ENCODE measurements at regions not wholly inside any gene's neighbourhood (a gene's known extent, or its start where the extent isn't known, plus 50 kb on each side); places are given as distances from the start of the nearest gene placed in this dataset.

DNA sequence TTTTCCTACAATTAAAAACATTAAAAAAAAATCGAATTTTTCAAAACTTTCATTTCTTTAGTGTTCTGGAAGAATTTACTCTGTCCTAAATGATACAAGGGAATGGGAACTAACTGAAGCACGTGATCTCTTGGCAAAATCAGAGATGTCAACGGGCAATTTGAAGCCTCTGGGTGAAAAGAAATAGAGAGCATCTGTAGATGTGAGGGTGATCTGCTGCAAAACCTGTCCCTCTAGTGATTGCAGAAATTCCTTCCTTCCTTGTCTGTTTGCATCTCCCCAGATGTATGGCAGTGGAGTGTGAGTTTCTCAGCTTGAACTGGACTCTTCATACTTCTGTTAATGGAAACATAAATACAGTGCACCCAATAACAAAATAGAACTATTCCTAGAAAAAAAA is 100.5 kb upstream of the S1PR1 start:
- no peak overlapping the region for H2AFZ ChIP-seq (ENCODE audit: low read length)
- FAIRE-seq, result no peak
- no peaks in the 10 kb centered on the region for H4K20me1 ChIP-seq (ENCODE audit: insufficient read depth, low read length)
- 0 out of 5 replicates have a peak, but pooled peaks cover 0 to 1% of the 10 kb centered on the region in 2 experiments for H3K27me3 ChIP-seq (ENCODE audit: control insufficient read depth in 1 of 2, insufficient read depth in 2 of 2, low read length in 2 of 2)
- H3K9ac ChIP-seq (ENCODE audit: insufficient read depth, low read depth, low read length), result no peak overlapping the region
- in situ Hi-C loops (cut with HindIII; ENCODE audit: extremely low pct_ligation_motif_present, low pct_unique_long_range_greater_than_20kb), result no loop called here
- peak; percentile 52 for ATAC-seq
- H3K4me3 ChIP-seq (replicated peaks in 1 of 3; ENCODE audit: insufficient read depth in 1 of 3, low read depth in 2 of 3, low read length in 3 of 3), result no peak overlapping the region; a peak in 1 of 6 replicates
- BruUV-seq (replicated peaks), result no TSS peak
- no peaks in the 10 kb centered on the region for H3K36me3 ChIP-seq (replicated peaks in 1 of 2; ENCODE audit: control insufficient read depth in 1 of 2, insufficient read depth in 2 of 2, low read length in 2 of 2)
- ChIA-PET POLR2A (no interaction called here), CTCF (ENCODE audit: low intra/inter-chr PET ratio, low total read pairs) (no interaction called here)
- H3K27ac ChIP-seq (ENCODE audit: extremely low read length, insufficient read depth, low read length), result peak overlapping the region; percentile 71
- no peak for DNase-seq (ENCODE audit: low spot score)
- no peaks in the 10 kb centered on the region for H3K9me3 ChIP-seq (ENCODE audit: low read length)
- peak overlapping the region; percentile 66 for H3K4me2 ChIP-seq (ENCODE audit: low read depth, low read length)
- WGBS (ENCODE audit: low lambda C conversion rate), result 7% methylated on average over 3 of the region's 3 CpGs
- intact Hi-C loops (cut with micrococcal nuclease; ENCODE audit: unreplicated experiment), result loop anchor here (2.0 to 10.0 kb wide), 4 partner anchors 99 to 189 kb away; partner anchors contain the start of gene S1PR1
- H3K79me2 ChIP-seq (ENCODE audit: insufficient read depth, low read length), result no peaks in the 10 kb centered on the region
- H3K4me1 ChIP-seq (ENCODE audit: insufficient read depth, low read length), result peaks cover 59% of the 10 kb centered on the region
- TF ChIP-seq, protein P1, sequence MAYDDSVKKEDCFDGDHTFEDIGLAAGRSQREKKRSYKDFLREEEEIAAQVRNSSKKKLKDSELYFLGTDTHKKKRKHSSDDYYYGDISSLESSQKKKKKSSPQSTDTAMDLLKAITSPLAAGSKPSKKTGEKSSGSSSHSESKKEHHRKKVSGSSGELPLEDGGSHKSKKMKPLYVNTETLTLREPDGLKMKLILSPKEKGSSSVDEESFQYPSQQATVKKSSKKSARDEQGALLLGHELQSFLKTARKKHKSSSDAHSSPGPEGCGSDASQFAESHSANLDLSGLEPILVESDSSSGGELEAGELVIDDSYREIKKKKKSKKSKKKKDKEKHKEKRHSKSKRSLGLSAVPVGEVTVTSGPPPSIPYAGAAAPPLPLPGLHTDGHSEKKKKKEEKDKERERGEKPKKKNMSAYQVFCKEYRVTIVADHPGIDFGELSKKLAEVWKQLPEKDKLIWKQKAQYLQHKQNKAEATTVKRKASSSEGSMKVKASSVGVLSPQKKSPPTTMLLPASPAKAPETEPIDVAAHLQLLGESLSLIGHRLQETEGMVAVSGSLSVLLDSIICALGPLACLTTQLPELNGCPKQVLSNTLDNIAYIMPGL (CRISPR knock-in tag; IDR thresholded peaks at IDR 0.05; ENCODE audit: borderline replicate concordance in 1 of 2, low read depth in 1 of 2), result no peak
- TF ChIP-seq KLF6 (CRISPR knock-in tag; IDR thresholded peaks at IDR 0.05) (no peak), KLF9 (CRISPR knock-in tag; IDR thresholded peaks at IDR 0.05; ENCODE audit: low read depth) (no peak), ZNF501 (CRISPR knock-in tag; IDR thresholded peaks at IDR 0.05) (no peak), KMT2A (CRISPR knock-in tag; IDR thresholded peaks at IDR 0.05) (no peak), REXO4 (CRISPR knock-in tag; IDR thresholded peaks at IDR 0.05; ENCODE audit: borderline replicate concordance) (no peak), ZNF343 (CRISPR knock-in tag; IDR thresholded peaks at IDR 0.05) (no peak), KAT2B (IDR thresholded peaks at IDR 0.05; ENCODE audit: borderline replicate concordance, low read depth, low read length) (no peak), SPEN (CRISPR knock-in tag; IDR thresholded peaks at IDR 0.05; ENCODE audit: low read depth) (no peak), ZNF282 (IDR thresholded peaks at IDR 0.05; ENCODE audit: partially characterized antibody) (no peak)
- TF ChIP-seq, protein P2, sequence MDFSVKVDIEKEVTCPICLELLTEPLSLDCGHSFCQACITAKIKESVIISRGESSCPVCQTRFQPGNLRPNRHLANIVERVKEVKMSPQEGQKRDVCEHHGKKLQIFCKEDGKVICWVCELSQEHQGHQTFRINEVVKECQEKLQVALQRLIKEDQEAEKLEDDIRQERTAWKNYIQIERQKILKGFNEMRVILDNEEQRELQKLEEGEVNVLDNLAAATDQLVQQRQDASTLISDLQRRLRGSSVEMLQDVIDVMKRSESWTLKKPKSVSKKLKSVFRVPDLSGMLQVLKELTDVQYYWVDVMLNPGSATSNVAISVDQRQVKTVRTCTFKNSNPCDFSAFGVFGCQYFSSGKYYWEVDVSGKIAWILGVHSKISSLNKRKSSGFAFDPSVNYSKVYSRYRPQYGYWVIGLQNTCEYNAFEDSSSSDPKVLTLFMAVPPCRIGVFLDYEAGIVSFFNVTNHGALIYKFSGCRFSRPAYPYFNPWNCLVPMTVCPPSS (IDR thresholded peaks at IDR 0.05), result no peak
- TF ChIP-seq, protein P3, sequence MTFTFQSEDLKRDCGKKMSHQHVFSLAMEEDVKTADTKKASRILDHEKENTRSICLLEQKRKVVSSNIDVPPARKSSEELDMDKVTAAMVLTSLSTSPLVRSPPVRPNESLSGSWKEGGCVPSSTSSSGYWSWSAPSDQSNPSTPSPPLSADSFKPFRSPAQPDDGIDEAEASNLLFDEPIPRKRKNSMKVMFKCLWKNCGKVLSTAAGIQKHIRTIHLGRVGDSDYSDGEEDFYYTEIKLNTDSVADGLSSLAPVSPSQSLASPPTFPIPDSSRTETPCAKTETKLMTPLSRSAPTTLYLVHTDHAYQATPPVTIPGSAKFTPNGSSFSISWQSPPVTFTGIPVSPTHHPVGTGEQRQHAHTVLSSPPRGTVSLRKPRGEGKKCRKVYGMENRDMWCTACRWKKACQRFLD (CRISPR knock-in tag; IDR thresholded peaks at IDR 0.05; ENCODE audit: borderline replicate concordance), result no peak
- TF ChIP-seq, protein P4, sequence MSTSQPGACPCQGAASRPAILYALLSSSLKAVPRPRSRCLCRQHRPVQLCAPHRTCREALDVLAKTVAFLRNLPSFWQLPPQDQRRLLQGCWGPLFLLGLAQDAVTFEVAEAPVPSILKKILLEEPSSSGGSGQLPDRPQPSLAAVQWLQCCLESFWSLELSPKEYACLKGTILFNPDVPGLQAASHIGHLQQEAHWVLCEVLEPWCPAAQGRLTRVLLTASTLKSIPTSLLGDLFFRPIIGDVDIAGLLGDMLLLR (CRISPR knock-in tag; IDR thresholded peaks at IDR 0.05), result no peak
- TF ChIP-seq, protein P5, sequence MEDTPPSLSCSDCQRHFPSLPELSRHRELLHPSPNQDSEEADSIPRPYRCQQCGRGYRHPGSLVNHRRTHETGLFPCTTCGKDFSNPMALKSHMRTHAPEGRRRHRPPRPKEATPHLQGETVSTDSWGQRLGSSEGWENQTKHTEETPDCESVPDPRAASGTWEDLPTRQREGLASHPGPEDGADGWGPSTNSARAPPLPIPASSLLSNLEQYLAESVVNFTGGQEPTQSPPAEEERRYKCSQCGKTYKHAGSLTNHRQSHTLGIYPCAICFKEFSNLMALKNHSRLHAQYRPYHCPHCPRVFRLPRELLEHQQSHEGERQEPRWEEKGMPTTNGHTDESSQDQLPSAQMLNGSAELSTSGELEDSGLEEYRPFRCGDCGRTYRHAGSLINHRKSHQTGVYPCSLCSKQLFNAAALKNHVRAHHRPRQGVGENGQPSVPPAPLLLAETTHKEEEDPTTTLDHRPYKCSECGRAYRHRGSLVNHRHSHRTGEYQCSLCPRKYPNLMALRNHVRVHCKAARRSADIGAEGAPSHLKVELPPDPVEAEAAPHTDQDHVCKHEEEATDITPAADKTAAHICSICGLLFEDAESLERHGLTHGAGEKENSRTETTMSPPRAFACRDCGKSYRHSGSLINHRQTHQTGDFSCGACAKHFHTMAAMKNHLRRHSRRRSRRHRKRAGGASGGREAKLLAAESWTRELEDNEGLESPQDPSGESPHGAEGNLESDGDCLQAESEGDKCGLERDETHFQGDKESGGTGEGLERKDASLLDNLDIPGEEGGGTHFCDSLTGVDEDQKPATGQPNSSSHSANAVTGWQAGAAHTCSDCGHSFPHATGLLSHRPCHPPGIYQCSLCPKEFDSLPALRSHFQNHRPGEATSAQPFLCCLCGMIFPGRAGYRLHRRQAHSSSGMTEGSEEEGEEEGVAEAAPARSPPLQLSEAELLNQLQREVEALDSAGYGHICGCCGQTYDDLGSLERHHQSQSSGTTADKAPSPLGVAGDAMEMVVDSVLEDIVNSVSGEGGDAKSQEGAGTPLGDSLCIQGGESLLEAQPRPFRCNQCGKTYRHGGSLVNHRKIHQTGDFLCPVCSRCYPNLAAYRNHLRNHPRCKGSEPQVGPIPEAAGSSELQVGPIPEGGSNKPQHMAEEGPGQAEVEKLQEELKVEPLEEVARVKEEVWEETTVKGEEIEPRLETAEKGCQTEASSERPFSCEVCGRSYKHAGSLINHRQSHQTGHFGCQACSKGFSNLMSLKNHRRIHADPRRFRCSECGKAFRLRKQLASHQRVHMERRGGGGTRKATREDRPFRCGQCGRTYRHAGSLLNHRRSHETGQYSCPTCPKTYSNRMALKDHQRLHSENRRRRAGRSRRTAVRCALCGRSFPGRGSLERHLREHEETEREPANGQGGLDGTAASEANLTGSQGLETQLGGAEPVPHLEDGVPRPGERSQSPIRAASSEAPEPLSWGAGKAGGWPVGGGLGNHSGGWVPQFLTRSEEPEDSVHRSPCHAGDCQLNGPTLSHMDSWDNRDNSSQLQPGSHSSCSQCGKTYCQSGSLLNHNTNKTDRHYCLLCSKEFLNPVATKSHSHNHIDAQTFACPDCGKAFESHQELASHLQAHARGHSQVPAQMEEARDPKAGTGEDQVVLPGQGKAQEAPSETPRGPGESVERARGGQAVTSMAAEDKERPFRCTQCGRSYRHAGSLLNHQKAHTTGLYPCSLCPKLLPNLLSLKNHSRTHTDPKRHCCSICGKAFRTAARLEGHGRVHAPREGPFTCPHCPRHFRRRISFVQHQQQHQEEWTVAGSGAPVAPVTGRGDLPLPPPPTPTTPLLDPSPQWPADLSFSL (CRISPR knock-in tag; IDR thresholded peaks at IDR 0.05), result no peak

All from HepG2 (cell line).